ENCODE measurements at regions not wholly inside any gene's neighbourhood (a gene's known extent, or its start where the extent isn't known, plus 50 kb on each side); places are given as distances from the start of the nearest gene placed in this dataset.

GRCh38 chr9:16278326-16278999 lies 592.0 kb downstream of the BNC2 start:
- DNase-seq (ENCODE audit: low read depth, low spot score): no peak
- Mint-ChIP-seq H3K4me1 (peaks cover 15% of the 10 kb centered on the region), H3K27ac (ENCODE audit: unreplicated experiment) (no peak overlapping the region), H3K4me3 (no peak overlapping the region), H3K36me3 (ENCODE audit: low read depth) (peaks cover 2% of the 10 kb centered on the region), H3K9me3 (peaks cover 3% of the 10 kb centered on the region), H3K27me3 (ENCODE audit: low read depth) (no peaks in the 10 kb centered on the region)
- no peak for TF ChIP-seq CTCF (conservative IDR thresholded peaks at IDR 0.05)

- Mint-ChIP-seq H3K4me3 (no peak overlapping the region), H3K9me3 (peaks cover 8% of the 10 kb centered on the region), H3K27me3 (ENCODE audit: low read depth) (no peaks in the 10 kb centered on the region), H3K4me1 (peaks cover 13% of the 10 kb centered on the region), H3K36me3 (ENCODE audit: low read depth) (peaks cover 3% of the 10 kb centered on the region), H3K27ac (ENCODE audit: unreplicated experiment) (no peak overlapping the region)
- no peak for DNase-seq (ENCODE audit: low read depth, low spot score)
- TF ChIP-seq CTCF (conservative IDR thresholded peaks at IDR 0.05): no peak
Observed at GRCh38 chr9:16281707-16282106, 588.8 kb downstream of the BNC2 start.

GRCh38 chr9:16282216-16282615 lies 588.3 kb downstream of the BNC2 start:
- no peak for DNase-seq (ENCODE audit: low read depth, low spot score)
- TF ChIP-seq CTCF (conservative IDR thresholded peaks at IDR 0.05): no peak
- Mint-ChIP-seq H3K9me3 (peaks cover 10% of the 10 kb centered on the region), H3K27ac (ENCODE audit: unreplicated experiment) (no peak overlapping the region), H3K27me3 (ENCODE audit: low read depth) (no peaks in the 10 kb centered on the region), H3K36me3 (ENCODE audit: low read depth) (peaks cover 3% of the 10 kb centered on the region), H3K4me3 (no peak overlapping the region), H3K4me1 (peaks cover 8% of the 10 kb centered on the region)

GRCh38 chr9:16282718-16283117 lies 587.8 kb downstream of the BNC2 start:
- Mint-ChIP-seq H3K36me3 (ENCODE audit: low read depth) (peaks cover 3% of the 10 kb centered on the region), H3K4me3 (no peak overlapping the region), H3K9me3 (peaks cover 13% of the 10 kb centered on the region), H3K27ac (ENCODE audit: unreplicated experiment) (peak overlapping the region; percentile 89), H3K4me1 (peaks cover 3% of the 10 kb centered on the region), H3K27me3 (ENCODE audit: low read depth) (no peaks in the 10 kb centered on the region)
- DNase-seq (ENCODE audit: low read depth, low spot score): no peak
- TF ChIP-seq CTCF (conservative IDR thresholded peaks at IDR 0.05): no peak

- Mint-ChIP-seq H3K9me3 (peaks cover 17% of the 10 kb centered on the region), H3K27ac (ENCODE audit: unreplicated experiment) (no peak overlapping the region), H3K36me3 (ENCODE audit: low read depth) (peaks cover 3% of the 10 kb centered on the region), H3K4me3 (no peak overlapping the region), H3K27me3 (ENCODE audit: low read depth) (no peaks in the 10 kb centered on the region), H3K4me1 (no peaks in the 10 kb centered on the region)
- no peak for TF ChIP-seq CTCF (conservative IDR thresholded peaks at IDR 0.05)
- no peak for DNase-seq (ENCODE audit: low read depth, low spot score)
Observed at GRCh38 chr9:16286160-16286559, 584.3 kb downstream of the BNC2 start.

Measured in neural crest cell (in vitro differentiated cells).